CD14-positive monocyte (primary cell): ENCODE measurements at regions not wholly inside any gene's neighbourhood (a gene's known extent, or its start where the extent isn't known, plus 50 kb on each side); places are given as distances from the start of the nearest gene placed in this dataset.

Experiments
- DNase-seq, 3 donors: peaks; one replicate each; pipeline ENCODE4 v3.0.0-alpha.2; 2011 to 2022
- H2AFZ ChIP-seq: 2 replicates; pipeline ENCODE4 v1.6.0; 2012; ENCODE audit warnings: mild to moderate bottlenecking, low read depth, low read length, inconsistent platforms; ENCODE audit not compliant: insufficient read depth, poor library complexity, severe bottlenecking
- H3K27ac ChIP-seq, 2 donors: 1 replicate in 1 of 2; 2 replicates in 1 of 2; pipeline ENCODE4 v1.5.1; 2012 to 2013; ENCODE audit warnings: low read length in 2 of 2, control low read depth in 1 of 2, inconsistent platforms in 1 of 2, low read depth in 1 of 2, mild to moderate bottlenecking in 1 of 2
- H3K27me3 ChIP-seq, 2 donors: one replicate each; pipeline versions ENCODE4 v1.6.0 to v1.6.1; 2011 to 2013; ENCODE audit warnings: low read length in 2 of 2; ENCODE audit not compliant: control insufficient read depth in 2 of 2, insufficient read depth in 2 of 2
- H3K36me3 ChIP-seq, 2 donors: replicated peaks in 1 of 2; 1 replicate in 1 of 2; 2 replicates in 1 of 2; pipeline versions ENCODE4 v1.5.1 to v1.6.1; 2012 to 2013; ENCODE audit warnings: low read length in 2 of 2, control low read depth in 1 of 2, inconsistent platforms in 1 of 2, mild to moderate bottlenecking in 1 of 2; ENCODE audit not compliant: insufficient read depth in 2 of 2, control insufficient read depth in 1 of 2
- H3K4me1 ChIP-seq, 2 donors: 1 replicate in 1 of 2; 2 replicates in 1 of 2; pipeline versions ENCODE4 v1.5.1 to v1.6.1; 2012 to 2013; ENCODE audit warnings: low read length in 2 of 2, control low read depth in 1 of 2, inconsistent platforms in 1 of 2, mild to moderate bottlenecking in 1 of 2, moderate library complexity in 1 of 2; ENCODE audit not compliant: insufficient read depth in 2 of 2, control insufficient read depth in 1 of 2
- H3K4me2 ChIP-seq: replicated peaks from 2 replicates; pipeline ENCODE3; 2012; ENCODE audit warnings: low read length, moderate library complexity, mild to moderate bottlenecking; ENCODE audit not compliant: poor library complexity, severe bottlenecking; ENCODE audit errors: extremely low read depth
- H3K4me3 ChIP-seq, 3 experiments: fragments of 200-600 bp in 1 of 3; sonication (generic) in 1 of 3; replicated peaks in 1 of 3; 1 replicate in 2 of 3; 2 replicates in 1 of 3; pipeline ENCODE4 v1.5.1; 2011 to 2013; ENCODE audit warnings: low read length in 3 of 3, mild to moderate bottlenecking in 3 of 3, control low read depth in 2 of 3, low read depth in 2 of 3, inconsistent platforms in 1 of 3, moderate library complexity in 1 of 3
- H3K79me2 ChIP-seq: 2 replicates; pipeline ENCODE4 v1.6.0; 2012; ENCODE audit warnings: mild to moderate bottlenecking, control low read depth, inconsistent platforms, low read length, moderate library complexity; ENCODE audit not compliant: insufficient read depth
- H3K9ac ChIP-seq: 2 replicates; pipeline ENCODE4 v1.6.0; 2017; ENCODE audit warnings: low read length, mild to moderate bottlenecking; ENCODE audit not compliant: insufficient read depth, poor library complexity, severe bottlenecking
- H3K9me3 ChIP-seq, 2 donors: replicated peaks in 1 of 2; 1 replicate in 1 of 2; 2 replicates in 1 of 2; pipeline versions ENCODE4 v1.5.1 to v1.6.1; 2012 to 2013; ENCODE audit warnings: low read length in 2 of 2, control low read depth in 1 of 2; ENCODE audit not compliant: control insufficient read depth in 1 of 2, insufficient read depth in 1 of 2
- H4K20me1 ChIP-seq: 2 replicates; pipeline ENCODE4 v1.6.0; 2012; ENCODE audit warnings: mild to moderate bottlenecking, low read length, control low read depth, moderate library complexity; ENCODE audit not compliant: insufficient read depth
- H3K27ac Mint-ChIP-seq, 7 donors: one replicate each; pipeline ENCODE4 v1.8.0; 2020; ENCODE audit warnings: mild to moderate bottlenecking in 7 of 7, mixed read lengths in 7 of 7, moderate library complexity in 6 of 7, inconsistent platforms in 2 of 7
- H3K27me3 Mint-ChIP-seq, 3 donors: one replicate each; pipeline ENCODE4 v1.8.0; 2021 to 2022; ENCODE audit warnings: low read depth in 3 of 3, mild to moderate bottlenecking in 3 of 3, mixed read lengths in 3 of 3, moderate library complexity in 3 of 3, inconsistent platforms in 1 of 3
- H3K36me3 Mint-ChIP-seq, 2 donors: one replicate each; pipeline ENCODE4 v1.8.0; 2020; ENCODE audit warnings: mixed read lengths in 2 of 2, inconsistent platforms in 1 of 2, mild to moderate bottlenecking in 1 of 2
- H3K4me1 Mint-ChIP-seq: one replicate; pipeline ENCODE4 v1.8.0; 2020; ENCODE audit warnings: mild to moderate bottlenecking, mixed read lengths
- H3K4me3 Mint-ChIP-seq, 2 donors: one replicate each; pipeline ENCODE4 v1.8.0; 2020; ENCODE audit warnings: mild to moderate bottlenecking in 2 of 2, mixed read lengths in 2 of 2, moderate library complexity in 1 of 2
- H3K9me3 Mint-ChIP-seq, 7 donors: one replicate each; pipeline ENCODE4 v1.8.0; 2020 to 2022; ENCODE audit warnings: mixed read lengths in 7 of 7, mild to moderate bottlenecking in 6 of 7, moderate library complexity in 6 of 7, inconsistent platforms in 2 of 7
- CTCF ChIP-seq: fragments of 200-600 bp; IDR thresholded peaks from one replicate; pipeline ENCODE4 v1.8.0; 2022; ENCODE audit warnings: antibody characterized with exemption, mild to moderate bottlenecking
- WGBS: methylation state at CpG from one replicate; pipeline ENCODE4 v1.1.5; 2013; ENCODE audit warnings: missing lambda C conversion rate; ENCODE audit not compliant: insufficient coverage; 5-methylcytosine and 5-hydroxymethylcytosine counted together
- intact Hi-C, 2 donors: fragments of 100-400 bp; cut with micrococcal nuclease; formaldehyde crosslinking; loops; one replicate each; pipeline versions ENCODE4 v1.15.0 to v1.15.1; 2023

DNA sequence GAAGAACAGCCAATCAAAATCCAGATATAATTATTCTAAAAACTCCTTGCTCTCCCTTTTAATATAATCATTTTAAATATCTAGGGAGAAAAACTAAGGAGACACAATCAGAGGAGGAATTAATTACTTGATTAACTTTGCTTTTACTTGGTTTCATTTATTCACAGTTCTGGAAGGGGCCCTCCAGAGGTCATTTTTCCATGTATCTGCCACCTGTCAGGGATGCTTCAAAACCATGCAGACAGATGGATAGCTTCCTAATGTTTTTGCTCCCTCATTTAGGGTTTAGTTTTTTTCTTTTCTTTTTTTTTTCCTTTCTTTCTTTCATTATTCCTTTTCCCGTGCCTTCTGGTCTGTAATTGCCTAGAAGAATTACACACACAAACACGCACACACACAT, 438.1 kb upstream of the ARPP21 start:
- Mint-ChIP-seq H3K4me3 (no peak overlapping the region), H3K4me1 (no peaks in the 10 kb centered on the region), H3K27me3 (no peaks in the 10 kb centered on the region), H3K36me3 (no peaks in the 10 kb centered on the region), H3K9me3 (peaks cover 0 to 8% (median 5%) of the 10 kb centered on the region in 7 donors), H3K27ac (no peak overlapping the region)
- TF ChIP-seq CTCF: no peak
- Histone ChIP-seq H3K36me3 (no peaks in the 10 kb centered on the region), H3K4me1 (no peaks in the 10 kb centered on the region), H3K4me3 (no peak overlapping the region), H3K9ac (no peak overlapping the region), H3K27ac (no peak overlapping the region), H3K9me3 (peaks cover 0 to 9% of the 10 kb centered on the region in 2 donors), H4K20me1 (no peaks in the 10 kb centered on the region), H3K27me3 (no peaks in the 10 kb centered on the region), H3K79me2 (no peaks in the 10 kb centered on the region), H3K4me2 (no peak overlapping the region), H2AFZ (no peak overlapping the region)
- DNase-seq: no peak
- no CpG with 5 or more reads among the region's 2 CpGs for WGBS
- intact Hi-C loops: no loop called here

DNA sequence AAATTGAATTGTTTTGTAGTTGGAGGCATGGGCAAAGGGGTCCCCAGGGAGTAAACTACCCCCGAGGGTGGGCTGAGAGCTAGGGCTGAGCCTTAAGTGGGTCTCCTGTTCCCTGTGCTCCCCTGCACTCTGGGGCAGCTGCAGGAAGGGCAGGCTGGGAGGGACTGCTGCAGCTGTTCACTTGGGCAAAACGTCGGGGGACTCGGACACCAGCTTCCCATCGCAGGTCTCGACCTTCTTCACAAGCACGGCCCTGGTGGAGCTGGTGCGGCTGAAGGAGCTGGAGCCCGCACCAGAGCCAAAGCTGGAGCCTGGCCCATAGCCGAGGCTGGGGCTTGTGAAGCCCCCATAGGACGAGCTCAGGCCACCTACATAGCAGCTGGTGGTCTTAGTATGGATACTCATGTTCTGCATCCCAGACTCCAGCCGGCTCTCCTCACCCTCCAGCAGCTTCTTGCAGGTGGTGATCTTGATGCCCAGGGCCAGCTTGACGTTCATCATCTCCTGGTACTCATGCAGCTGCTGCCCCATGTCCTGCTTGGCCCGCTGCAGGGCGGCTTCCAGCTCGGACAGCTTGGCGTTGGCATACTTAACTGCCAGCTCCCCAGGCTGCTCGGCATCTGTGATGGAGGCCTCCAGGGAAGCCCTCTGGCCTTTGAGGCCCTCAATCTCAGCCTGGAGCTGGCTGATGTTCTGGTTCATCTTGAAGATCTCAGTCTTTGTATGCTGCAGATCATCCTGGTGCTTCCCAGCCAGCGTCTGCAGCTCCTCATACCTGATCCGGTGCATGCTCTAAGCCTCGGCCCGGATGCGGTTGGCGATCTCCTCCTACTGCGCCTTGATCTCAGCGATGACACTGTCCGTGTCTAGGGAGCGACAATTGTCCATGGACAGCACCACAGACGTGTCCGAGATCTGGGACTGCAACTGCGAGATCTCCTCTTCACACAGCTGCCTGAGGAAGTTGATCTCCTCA, 423.5 kb upstream of the ARPP21 start:
- H3K36me3 ChIP-seq: no peaks in the 10 kb centered on the region
- H3K4me3 Mint-ChIP-seq: no peak overlapping the region
- TF ChIP-seq CTCF: no peak
- H3K79me2 ChIP-seq: no peaks in the 10 kb centered on the region
- WGBS: 94% methylated on average over 28 of the region's 31 CpGs
- intact Hi-C loops: no loop called here
- H2AFZ ChIP-seq: no peak overlapping the region
- H3K27ac ChIP-seq: no peak overlapping the region
- H3K9me3 ChIP-seq: peaks cover 11 to 19% of the 10 kb centered on the region in 2 donors
- H3K27me3 ChIP-seq: no peaks in the 10 kb centered on the region
- no peak for DNase-seq
- peak overlapping the region in 1 of 7 donors; percentile 19 for H3K27ac Mint-ChIP-seq
- no peak overlapping the region for H3K4me3 ChIP-seq
- H3K27me3 Mint-ChIP-seq: peaks cover 0 to 2% (median 0%) of the 10 kb centered on the region in 3 donors
- H3K9me3 Mint-ChIP-seq: peaks cover 0 to 15% (median 11%) of the 10 kb centered on the region in 7 donors
- H3K36me3 Mint-ChIP-seq: no peaks in the 10 kb centered on the region
- no peaks in the 10 kb centered on the region for H3K4me1 Mint-ChIP-seq
- H3K4me1 ChIP-seq: no peaks in the 10 kb centered on the region
- no peak overlapping the region for H3K4me2 ChIP-seq
- no peak overlapping the region for H3K9ac ChIP-seq
- no peaks in the 10 kb centered on the region for H4K20me1 ChIP-seq
